ENCODE measurements at regions not wholly inside any gene's neighbourhood (a gene's known extent, or its start where the extent isn't known, plus 50 kb on each side); places are given as distances from the start of the nearest gene placed in this dataset.
A peak's percentile ranks its signal among the peaks of the same experiment; 100 is the strongest.

DNA sequence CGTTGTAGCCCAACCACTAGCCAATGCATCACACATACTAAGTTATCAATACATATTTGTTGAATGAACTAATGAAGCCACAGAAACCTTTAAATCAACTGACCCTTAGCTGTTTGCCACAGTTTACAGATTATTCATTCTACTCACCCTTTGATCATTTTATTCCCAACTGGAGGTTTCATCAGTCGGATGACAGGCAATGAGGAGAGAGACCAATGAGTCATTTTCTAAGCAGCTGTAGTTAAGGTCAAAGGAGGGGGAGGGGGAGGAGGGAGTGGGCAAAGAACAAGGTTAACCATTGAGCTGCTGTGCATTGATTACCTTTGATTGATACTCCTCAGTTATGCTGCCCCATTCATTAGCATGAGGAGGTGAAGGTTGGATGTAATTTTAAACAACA is 469.5 kb downstream of the VRK1 start:
- peak; percentile 58 for DNase-seq (ENCODE audit: low read depth)

GRCh38 chr14:97267509-97267908 is 470.3 kb downstream of the VRK1 start:
- peak; percentile 36 for DNase-seq (ENCODE audit: low read depth)

- DNase-seq (ENCODE audit: low read depth) = no peak
These were observed 470.9 kb downstream of the VRK1 start for GRCh38 chr14:97268097-97268496.

GRCh38 chr14:97270308-97270707 is 473.1 kb downstream of the VRK1 start:
- DNase-seq (ENCODE audit: low read depth) = no peak

DNA sequence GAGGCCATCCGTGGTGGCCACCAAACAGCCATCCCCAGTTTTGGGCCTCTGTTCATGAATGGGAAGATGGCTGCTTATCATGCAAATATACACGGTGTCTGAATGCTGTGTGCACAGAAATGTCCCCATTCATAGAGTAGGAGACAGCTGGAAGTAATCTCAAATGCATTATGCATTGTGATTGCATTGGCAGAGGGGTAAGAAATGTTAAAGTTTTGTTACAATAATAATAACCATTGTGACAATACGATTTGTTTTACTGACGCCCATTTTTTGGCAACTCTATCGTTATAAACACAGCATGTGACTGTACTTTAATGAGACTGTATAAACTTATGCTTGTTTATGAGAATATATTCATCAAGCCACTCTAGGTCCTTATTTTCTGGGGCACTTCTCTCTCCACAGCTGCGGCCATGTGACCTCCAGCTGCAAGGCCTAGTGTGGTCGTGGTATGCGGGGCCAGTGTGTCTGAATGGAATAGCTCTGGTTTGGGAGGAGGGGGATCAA is 474.3 kb downstream of the VRK1 start:
- no peak for DNase-seq (ENCODE audit: low read depth)

GRCh38 chr14:97273540-97273939 is 476.4 kb downstream of the VRK1 start:
- DNase-seq (ENCODE audit: low read depth) = no peak

- DNase-seq (ENCODE audit: low read depth) = no peak
These were observed 477.4 kb downstream of the VRK1 start for GRCh38 chr14:97274626-97275025.

DNA sequence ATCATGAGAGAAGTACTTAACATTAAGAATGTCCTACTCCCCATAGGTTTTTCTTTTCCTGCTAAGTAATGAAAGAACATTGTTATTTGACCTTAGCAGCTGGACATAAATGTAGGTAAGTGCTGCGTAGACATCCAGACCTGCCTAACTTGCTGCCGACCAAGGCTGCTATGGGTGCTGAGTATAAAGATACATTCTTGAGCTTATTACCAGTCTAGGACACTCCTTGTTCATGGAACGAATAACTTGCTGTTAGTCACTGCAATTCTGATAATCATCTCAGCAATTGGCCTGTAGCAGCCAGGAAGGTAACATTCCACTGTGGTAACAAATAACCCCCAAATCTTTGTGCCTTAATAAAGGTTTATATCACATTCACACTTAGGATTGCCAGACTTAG is 478.1 kb downstream of the VRK1 start:
- no peak for DNase-seq (ENCODE audit: low read depth)

DNA sequence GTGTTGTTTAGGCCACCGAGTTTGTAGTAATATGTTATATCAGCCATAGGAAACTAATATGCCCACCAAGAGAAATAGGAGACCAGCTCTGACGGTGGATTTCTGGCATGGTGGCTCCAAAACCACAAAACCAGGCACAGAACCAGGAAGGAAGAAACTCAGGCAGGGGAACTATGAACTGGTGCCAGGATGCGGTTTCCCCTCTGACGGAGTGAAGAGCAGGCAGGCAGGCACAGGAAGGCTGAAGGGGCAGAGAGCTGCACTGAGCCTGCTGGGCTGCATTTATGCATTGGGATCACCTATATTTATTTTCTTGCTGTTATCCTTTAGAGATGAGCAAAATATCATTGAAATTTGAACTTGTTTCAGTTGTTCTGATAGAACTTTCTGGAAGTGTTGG is 479.4 kb downstream of the VRK1 start:
- peak; percentile 55 for DNase-seq (ENCODE audit: low read depth)

DNA sequence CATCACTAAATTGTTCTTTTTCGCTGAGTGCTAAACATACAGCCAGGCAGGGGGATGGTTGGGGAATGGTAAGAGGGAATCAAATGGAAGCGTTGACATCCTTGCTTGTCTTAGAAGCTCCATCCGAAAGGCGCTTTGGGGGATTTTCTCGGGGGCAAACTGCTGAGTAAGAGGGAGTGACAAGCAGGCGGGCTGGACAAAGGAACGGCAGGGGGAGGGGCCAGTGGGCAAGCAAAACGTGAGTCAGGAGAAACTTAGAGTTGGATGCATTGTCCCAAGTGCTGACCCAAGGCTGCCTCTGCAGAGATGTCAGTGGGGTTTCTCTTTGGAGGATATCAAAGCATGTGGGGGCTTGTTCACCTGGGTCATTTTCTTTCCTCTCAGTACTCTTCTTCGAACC is 480.5 kb downstream of the VRK1 start:
- peak; percentile 14 for DNase-seq (ENCODE audit: low read depth)

DNA sequence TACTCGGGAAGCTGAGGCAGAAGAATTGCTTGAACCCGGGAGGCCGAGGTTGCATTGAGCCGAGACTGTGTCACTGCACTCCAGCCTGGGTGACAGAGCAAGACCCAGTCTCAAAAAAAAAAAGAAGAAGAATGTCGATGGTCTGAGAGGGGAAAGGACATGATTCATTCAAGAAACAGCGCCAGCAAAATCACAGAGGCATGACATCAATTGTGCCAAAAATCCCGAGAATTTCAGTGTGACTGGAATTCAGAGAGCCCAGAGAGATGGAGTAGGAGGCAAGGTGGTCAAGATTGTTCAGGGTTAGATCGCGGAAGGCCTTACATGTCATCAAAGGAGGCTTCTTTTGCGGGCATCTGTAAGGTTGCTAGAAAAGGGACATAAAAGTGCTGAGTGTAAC is 483.3 kb downstream of the VRK1 start:
- DNase-seq (ENCODE audit: low read depth) = peak; percentile 55

DNA sequence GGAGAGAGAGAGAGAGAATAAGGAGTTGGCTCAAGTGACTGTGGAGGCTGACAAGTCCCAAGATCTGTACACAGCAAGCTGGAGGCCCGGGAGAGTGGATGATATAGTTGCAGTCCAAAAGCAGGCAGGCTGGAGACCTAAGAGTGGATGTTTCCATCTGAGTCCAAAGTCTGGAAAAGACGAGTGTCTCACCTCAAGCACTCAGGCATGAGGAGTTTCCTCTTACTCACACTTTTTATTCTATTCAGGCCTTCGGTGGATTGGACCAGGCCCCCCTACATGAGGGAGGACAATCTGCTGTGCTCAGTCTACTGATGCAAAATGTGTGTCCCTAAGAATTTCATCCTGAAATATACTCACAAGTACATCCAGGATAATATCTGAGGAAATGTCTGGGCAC is 484.6 kb downstream of the VRK1 start:
- no peak for DNase-seq (ENCODE audit: low read depth)

DNA sequence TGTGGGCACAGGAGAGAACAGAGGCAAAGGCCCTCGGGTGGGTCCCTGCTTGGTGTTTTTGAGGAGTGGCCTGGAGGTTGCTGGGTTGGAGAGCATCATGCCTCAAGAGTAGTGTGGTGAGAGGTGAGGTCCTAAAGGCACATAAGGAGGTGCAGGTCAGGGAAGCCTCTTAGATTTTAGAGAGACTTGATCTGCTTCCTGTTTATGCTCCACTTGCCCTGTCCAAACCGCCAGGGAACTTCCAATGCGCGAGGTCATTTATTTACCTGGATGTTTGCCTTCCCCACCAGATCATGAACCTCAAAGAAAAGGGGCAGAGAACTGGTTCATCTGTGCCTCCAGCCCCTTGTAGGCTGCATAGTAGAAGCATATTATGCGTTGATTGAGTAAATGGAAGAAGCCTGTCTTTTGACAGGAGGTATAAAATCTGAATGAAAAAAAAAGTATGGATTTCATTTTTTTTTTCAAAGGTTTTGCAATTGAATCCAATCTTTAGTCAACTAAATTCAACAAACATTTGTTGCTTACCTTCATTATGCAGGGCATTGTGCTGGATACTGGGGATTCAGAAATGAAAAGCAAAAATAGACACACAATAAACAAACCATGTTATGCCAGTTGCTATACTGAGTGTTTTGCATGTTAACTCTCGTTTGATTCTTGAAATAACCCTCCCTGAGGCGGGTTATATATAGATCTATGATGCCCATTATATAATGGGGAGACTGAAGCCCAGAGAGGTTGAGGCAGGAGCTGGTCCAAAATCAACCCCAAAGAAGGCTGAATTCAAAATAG is 485.2 kb downstream of the VRK1 start:
- no peak for DNase-seq (ENCODE audit: low read depth)

GRCh38 chr14:97283005-97283403 is 485.8 kb downstream of the VRK1 start:
- no peak for DNase-seq (ENCODE audit: low read depth)

DNA sequence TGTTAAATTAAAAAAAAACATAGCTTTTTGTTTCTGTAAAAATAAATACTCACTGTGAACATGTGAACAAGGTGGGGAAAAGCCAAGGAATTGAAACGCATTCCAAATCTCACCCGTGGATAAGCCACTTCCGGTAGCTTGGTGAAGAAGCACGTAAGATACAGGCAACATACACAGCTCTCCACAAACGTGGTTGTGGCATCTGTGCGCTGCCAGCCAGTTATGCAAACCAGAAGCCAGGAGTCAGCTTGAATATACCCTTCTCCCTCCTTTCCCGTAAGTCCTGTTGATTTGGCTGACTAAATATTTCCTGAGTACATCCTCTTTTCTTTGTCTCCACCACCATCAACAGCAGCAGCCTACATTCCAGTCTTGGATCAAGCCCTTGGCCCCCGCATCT is 486.2 kb downstream of the VRK1 start:
- peak; percentile 29 for DNase-seq (ENCODE audit: low read depth)

- no peak for DNase-seq (ENCODE audit: low read depth)
These were observed 486.7 kb downstream of the VRK1 start for GRCh38 chr14:97283841-97284240.

DNA sequence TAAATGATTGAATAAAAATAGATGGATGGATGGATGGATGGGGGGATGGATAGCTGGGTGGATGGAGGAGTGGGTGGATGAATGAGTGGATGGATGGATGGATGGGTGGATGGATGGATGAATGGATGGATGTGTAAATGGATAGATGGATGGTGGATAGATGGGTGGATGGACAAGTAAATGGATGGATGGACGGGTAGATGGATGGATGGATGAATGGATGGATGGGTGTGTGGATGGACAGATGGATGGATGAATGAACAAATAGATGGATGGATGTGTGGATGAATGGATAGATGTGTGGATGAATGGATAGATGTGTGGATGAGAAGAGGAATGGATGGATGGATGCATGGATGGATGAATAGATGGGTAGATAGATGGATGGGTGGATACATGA is 490.8 kb downstream of the VRK1 start:
- DNase-seq (ENCODE audit: low read depth) = no peak

- no peak for DNase-seq (ENCODE audit: low read depth)
These were observed 492.9 kb downstream of the VRK1 start for GRCh38 chr14:97290065-97290464.

DNA sequence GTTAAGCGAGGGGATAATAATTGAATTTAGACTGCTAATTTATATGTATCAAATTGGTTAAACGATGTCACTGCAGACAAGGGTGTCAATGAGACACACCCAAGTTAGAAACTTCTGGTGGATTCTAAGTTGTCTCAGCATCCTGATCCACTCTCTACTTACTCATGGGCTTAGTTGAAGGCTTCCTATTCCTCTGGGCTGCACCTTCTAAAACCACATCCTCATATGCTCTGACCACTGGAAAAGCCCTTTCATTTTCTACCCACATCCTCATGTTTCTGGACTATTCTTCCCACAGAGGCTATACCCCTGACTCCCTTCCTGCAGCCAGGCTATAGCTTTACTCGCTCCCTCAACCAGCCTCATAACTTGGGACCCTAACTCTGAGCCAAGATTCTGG is 493.8 kb downstream of the VRK1 start:
- DNase-seq (ENCODE audit: low read depth) = no peak

DNA sequence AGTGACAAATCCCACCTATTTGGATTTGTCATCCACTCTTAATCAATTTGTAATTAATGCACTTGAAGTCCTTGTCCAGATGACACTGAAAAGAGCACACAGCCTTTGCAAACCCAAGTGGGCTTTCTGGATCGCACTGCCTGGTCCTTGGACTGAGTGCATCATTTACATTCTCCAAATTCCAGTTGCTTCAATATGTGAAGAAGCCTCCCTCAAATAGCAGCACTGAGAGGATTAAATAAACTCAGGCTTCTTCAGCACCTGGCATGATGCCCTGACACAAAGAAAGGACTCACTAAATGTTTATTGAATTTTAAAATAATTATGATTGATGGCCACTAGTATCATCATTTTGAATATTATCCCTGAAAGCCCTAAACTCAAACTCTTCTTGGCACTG is 496.5 kb downstream of the VRK1 start:
- no peak for DNase-seq (ENCODE audit: low read depth)

- no peak for DNase-seq (ENCODE audit: low read depth)
These were observed 498.0 kb downstream of the VRK1 start for GRCh38 chr14:97295108-97295710.

- DNase-seq (ENCODE audit: low read depth) = no peak
These were observed 499.0 kb downstream of the VRK1 start for GRCh38 chr14:97296176-97296575.

GRCh38 chr14:97297100-97297499 is 499.9 kb downstream of the VRK1 start:
- DNase-seq (ENCODE audit: low read depth) = no peak

DNA sequence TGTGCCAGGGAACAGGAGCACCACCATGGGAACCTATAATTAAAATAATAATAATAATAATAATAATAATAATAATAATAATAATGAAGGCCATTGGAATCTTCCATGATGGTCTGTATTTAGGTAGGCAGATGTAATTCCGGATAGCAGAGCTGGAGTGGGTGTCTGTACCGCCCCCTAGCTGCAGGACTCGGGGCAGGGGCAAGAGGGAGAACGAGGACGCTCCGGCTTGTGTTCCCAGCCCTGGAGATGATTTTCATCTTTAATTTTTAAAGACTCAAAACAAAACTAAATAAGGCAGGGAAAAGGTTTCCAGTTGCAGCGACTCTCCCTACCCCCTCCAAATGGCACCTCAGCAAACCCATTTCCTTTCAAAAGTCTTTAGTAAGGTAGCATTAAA is 501.1 kb downstream of the VRK1 start:
- DNase-seq (ENCODE audit: low read depth) = no peak
